GM18951 (cell line): ENCODE measurements at regions not wholly inside any gene's neighbourhood (a gene's known extent, or its start where the extent isn't known, plus 50 kb on each side); places are given as distances from the start of the nearest gene placed in this dataset.

ENCODE experiments used
- POLR2A ChIP-seq: IDR thresholded peaks from 4 replicates; pipeline ENCODE4 v1.6.1; 2011; ENCODE audit warnings: mild to moderate bottlenecking; ENCODE audit not compliant: insufficient read length, insufficient read depth; ENCODE audit errors: extremely low read depth
- in situ Hi-C: fragments of 300-500 bp; cut with MboI; formaldehyde crosslinking; loops from one replicate; pipeline ENCODE4 v1.12.0; 2022; ENCODE audit warnings: low sequenced_read_pairs, mixed read lengths, inconsistent platforms; ENCODE audit not compliant: unreplicated experiment

DNA sequence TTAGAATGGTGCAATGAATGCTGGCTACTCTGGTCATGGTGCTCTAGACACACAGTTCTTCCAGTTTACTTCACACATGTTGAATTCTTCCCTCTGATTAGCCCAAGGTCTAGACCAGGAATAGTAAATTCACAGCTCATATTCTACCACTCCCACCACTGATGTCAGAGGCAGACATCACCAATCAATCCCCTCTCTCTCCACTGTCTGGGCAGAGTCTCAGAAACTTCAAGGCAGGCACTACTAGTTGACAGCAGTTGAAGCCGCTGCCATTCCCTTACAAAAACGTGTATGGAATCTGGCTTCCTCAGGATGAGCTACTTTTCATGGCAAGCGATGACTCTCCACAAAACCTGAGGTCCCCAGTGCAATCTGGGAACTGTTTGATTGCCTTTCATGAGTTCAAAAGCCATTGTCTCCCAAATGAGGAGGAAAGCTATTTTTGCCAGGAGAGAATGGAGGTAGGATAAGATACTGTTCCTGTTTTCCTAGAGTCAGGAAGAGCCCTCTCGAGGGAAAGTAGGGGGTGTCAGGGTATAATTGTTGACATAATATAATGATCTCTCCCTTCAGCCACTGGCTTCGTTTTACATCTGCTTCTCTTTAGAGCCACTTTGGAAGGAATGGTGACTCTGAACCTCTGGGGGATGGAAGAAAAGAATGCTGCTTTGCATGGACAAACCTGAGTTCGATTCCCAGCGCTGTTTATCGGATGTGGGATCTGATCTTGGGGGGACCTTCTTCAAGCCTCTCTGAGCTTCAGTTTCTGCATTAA, 90.0 kb downstream of the FOXL1 start:
- in situ Hi-C loops: no loop called here
- no peak for TF ChIP-seq POLR2A

DNA sequence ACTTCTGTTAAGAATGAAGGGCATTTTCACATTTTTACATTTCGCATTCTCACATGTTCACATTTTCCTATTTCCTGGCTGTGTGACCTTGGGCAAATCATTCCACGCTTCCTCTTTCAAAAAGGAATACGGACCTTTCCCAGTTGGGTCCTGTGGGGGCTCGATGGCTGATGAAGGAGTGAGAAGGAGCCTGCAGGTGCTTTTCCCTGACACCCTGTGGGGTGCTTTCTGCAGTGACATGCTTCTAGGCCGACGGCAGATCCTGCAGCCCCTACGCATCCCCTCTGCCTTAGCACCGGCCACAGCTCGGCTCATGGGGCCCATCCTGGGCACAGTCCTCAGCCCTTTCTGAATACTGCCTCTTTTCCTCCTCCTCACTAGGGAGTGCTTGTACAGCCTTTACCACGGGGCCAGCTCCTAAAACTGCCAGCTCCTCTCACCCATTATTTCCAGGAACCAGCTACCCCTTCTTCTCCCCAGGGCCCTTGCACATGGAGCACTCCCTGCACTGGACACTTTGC, 91.0 kb downstream of the FOXL1 start:
- TF ChIP-seq POLR2A: no peak
- in situ Hi-C loops: no loop called here

DNA sequence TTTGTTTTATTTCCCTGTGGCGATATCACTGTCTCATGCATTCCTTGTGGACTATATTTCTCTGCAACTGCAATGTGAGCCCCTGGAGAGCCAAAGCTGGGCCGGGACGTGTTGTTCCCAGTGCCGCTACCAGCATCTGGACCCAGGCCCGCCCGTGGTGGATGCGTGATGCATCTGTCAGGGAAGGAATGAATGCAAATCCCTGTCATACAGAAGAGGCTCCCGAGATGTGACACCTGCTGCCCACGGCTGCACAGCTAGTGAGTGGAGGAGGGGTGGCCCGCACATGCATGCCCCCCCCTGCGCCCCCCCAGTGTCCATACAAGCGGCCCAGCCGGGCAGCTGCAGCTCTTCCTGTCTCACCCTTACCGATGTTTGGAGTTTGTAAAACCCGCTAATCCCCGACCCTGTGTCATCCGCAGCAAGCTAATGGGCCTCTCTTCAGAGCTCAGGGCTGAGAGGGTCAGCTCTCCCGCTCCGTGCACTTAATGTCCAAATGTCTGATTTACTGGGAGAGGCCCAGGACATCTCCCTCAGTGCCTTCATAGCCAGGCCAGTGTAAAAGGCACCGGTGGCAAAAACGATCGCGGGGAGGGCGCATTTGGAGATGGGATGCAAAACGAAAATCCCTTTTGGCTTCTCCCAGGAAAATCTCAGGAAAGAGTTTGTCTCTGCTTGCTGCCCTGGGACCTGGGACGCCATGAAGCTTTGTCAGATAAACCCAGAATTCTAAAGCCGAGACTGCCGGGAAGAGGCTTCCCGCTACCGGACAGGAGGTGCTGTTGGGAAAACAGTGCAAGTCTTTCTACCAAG, 91.8 kb downstream of the FOXL1 start:
- in situ Hi-C loops: no loop called here

DNA sequence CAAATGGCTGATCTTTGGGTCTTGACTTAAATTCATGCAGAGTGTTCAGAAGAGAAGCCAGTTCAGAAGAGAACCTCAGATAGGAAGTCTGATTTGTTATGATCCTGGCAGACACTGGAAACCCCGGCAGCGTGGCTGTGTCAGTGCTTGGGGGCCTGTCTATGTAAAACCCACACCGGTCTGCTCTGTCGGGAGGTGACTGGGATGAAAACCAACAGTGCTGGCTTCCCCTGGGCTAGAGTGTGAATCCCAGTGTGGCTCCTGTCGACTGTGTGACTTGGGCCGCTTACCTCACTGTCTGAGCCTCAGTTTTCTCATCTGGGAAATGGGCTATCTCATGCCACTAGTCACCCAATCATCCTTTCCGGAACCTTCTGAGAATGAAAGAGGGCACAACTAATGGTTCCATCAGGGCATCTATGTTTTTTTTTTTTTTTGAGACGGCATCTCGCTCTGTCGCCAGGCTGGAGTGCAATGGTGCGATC, 92.4 kb downstream of the FOXL1 start:
- no peak for TF ChIP-seq POLR2A
- in situ Hi-C loops: no loop called here

More for the DNA sequence above, 91.8 kb downstream of the FOXL1 start:
- TF ChIP-seq POLR2A: no peak

DNA sequence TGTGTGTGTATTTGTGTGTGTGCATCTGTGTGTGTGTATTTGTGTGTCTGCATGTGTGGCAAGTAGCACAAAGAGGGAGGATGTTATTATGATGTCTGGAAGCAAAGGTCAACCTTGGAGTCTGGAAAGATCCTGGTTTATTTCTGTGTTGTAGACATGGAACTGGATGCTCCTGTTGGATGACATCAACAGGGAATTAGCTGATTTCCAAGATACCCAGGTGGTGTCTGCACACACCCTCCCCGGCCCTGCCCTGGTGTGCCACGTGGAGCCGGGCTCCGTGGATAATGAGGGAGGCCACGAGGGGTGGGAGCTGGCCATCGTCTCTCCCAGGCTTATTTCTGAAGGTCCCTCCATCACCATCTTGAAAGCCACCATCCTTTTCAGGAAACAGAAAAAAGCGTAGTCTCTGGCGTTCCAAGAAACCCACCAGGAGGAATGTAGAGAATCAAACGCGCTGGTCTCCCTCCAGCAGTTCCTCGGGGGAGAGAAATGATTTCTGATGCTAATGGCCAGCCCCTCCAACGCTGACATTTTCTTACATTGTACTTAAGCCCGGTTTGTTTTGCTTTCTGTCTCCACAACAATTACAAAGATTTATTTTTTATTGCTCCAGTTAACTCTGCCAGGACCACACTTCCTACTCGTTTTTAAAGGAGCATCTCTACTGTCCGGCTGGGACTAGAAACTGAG, 93.3 kb downstream of the FOXL1 start:
- in situ Hi-C loops: no loop called here
- TF ChIP-seq POLR2A: no peak

DNA sequence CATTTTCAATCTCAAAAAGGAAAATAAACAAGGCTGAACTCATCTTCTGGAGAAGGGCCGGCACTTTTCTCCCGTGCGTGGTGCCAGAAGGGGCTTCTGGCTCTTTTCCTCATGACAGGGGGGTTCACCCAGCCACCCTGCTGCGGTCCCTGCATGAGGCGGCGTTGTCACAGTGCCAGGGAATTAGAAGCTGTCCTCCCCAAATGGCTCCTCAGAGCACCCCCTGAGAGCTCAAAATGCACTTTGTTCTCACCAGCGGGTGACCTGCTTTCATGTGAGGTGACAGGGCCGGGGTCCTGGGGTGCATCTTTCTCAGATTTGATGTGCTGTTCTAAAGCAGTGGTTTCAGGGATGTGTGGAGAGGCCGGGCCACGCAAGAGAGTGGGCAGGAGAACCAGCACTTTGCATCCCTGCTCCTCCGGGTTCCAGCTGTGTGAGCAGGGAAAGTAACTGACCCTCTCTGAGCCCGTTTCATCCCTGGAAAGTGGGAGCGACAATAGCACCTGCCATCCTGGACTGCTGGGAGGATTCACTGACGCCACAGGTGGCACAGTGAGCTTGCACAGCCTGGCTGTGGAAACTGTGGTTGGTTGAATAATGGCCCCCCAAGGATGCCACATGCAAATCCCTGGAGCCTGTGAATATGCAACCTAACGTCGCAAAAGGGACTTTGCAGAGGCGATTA, 94.0 kb downstream of the FOXL1 start:
- in situ Hi-C loops: no loop called here
- TF ChIP-seq POLR2A: no peak

DNA sequence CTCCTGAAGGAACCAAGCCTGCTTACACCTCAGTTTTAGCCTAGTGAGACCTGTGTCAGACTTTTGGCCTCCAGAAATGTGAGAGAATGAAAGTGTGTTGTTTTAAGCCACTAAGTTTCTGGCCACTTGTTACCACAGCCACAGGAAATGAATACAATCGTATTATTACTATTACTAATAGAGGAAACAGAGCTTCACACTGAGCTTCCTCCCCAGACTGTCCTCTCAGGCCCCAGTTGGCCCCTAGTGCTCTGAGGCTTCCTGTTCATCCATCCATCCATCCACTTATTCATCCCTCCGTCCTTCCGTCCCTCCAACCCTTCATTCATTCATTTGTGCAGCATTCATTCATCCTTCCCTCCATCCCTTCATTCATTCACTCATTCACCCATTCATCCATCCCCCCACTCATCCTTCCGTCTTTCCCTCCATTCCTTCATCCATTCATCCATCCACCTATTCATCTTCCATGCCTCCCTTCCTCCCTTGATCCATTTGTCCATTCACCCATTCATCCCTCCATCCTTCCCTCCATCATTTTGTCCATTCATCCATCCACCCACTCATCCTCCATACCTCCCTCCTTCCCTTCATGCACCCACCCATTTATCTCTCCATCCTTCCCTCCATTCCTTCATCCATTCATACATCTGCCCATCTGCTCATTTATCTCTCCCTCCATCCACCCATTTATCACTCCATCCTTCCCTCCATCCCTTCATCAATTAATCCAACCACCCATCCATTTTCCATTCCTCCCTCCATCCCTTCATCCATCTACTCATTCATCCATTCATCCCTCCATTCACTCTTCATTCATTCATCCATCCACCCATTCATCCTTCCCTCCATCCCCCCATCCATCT, 95.0 kb downstream of the FOXL1 start:
- in situ Hi-C loops: no loop called here
- TF ChIP-seq POLR2A: no peak

DNA sequence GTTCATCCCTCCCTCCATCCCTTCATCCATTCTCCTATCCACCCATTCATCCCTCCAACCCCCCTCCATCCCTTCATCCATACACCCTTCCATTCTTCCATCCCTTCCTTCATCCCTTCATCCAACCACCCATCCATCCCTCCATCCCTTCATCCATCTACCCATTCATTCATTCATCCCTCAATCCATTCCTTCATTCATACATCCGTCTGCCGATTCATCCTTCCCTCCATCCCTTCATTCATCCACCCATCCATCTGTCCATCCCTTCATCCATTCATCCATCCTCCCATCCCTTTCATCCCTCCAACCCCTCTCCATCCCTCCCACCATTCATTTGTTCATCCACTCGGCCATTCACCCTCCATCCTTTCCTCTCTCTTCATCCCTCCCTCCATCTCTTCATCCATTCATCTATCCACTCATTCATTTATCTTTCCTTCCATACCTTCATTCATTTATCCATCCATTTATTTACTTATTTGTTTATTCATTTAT, 95.7 kb downstream of the FOXL1 start:
- no peak for TF ChIP-seq POLR2A
- in situ Hi-C loops: no loop called here

DNA sequence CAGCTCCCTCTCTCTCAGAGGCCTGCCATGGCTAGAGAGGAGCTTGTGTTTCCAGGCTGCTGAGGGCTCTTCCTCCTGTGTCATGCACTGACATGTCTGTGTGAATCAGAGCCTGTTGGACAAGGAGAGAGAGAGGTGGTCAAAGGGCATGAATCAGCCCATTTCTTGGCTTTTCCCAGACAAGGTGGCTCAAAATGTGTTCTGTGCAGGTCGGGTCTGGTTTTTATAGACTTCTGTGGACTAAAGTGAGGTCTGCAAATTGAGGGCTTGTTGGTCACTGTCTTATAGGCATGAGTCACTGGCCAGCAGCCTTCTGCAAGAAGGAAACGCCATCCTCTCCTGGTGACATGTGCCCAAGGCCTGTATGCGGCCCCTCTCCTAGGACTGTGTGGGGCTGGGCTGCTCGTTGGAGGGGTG, 97.9 kb downstream of the FOXL1 start:
- in situ Hi-C loops: no loop called here
- no peak for TF ChIP-seq POLR2A

DNA sequence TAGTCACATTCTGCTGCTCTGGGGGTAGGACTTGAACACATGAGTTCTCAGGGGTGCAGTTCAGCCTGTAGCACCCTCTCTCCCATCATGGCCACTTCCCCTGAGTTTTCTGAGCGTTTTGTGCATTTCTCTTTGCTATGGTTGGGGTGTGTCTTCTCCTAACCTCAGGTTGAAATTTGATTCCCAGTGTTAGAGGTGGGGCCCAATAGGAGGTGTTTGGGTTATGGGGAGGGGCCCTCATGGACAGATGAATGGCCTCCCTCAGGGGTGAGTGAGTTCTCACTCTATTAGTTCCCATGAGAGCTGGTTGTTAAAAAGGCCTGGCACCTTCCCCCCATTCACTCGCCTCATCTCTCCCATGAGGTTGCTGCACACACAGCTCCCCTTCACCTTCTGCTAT, 101.1 kb downstream of the FOXL1 start:
- in situ Hi-C loops: no loop called here
- no peak for TF ChIP-seq POLR2A

DNA sequence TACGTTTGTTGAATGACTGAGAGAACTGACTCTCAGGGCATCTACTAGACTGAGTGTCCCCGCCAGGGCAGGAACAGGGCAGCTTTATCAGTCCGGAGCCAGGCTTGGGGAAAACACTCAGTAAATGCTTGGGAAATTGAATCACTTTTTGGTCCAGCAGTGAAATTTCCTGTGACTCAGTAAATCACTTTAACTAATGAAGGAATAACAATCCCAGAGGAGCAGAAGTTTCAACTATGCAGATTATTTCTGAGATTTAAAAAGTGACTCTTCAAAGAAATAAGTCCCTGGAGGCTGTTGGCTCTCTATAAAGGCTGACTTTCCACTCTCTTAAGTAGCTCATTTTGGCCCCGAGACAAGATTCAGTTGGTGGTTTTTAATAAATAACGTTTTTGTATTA, 101.8 kb downstream of the FOXL1 start:
- in situ Hi-C loops: no loop called here
- TF ChIP-seq POLR2A: no peak

DNA sequence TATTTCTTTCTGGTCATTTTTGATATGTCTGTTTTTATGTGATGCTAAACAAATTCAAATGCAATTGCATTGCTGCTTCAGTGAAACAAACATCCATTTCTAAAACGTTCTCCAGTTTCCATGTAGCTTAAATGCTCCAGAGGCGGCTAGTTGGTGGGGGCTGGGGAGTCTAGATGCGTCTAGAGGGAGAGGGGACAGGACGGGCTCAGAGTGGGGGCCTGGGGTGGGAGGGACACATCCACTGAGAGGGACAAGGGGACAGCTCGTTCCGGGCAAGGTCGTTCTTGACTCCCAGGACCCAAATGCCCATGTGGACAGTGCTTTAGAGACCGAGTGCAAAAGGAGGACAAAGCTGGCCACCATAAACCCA, 102.3 kb downstream of the FOXL1 start:
- TF ChIP-seq POLR2A: no peak
- in situ Hi-C loops: no loop called here
